Endothelial cell of umbilical vein (primary cell): ENCODE measurements at regions not wholly inside any gene's neighbourhood (a gene's known extent, or its start where the extent isn't known, plus 50 kb on each side); places are given as distances from the start of the nearest gene placed in this dataset.

Source experiments
- CTCF ChIP-seq, 2 donors: IDR thresholded peaks; 1 replicate in 1 of 2; 2 replicates in 1 of 2; pipeline ENCODE4 v1.5.1; 2011; ENCODE audit warnings: low read length in 2 of 2, mild to moderate bottlenecking in 2 of 2, moderate library complexity in 2 of 2, control low read depth in 1 of 2, inconsistent platforms in 1 of 2, low read depth in 1 of 2; ENCODE audit not compliant: insufficient read depth in 1 of 2; ENCODE audit errors: extremely low read depth in 1 of 2
- FOS ChIP-seq: IDR thresholded peaks from 2 replicates; pipeline ENCODE4 v1.6.1; 2011; ENCODE audit warnings: mild to moderate bottlenecking, low read length, moderate library complexity, borderline replicate concordance; ENCODE audit not compliant: insufficient read depth
- JUN ChIP-seq: IDR thresholded peaks from 2 replicates; pipeline ENCODE4 v1.6.1; 2011; ENCODE audit warnings: borderline replicate concordance, low read depth; ENCODE audit not compliant: insufficient read length, insufficient read depth
- MAX ChIP-seq: IDR thresholded peaks from 2 replicates; pipeline ENCODE4 v1.6.1; 2011; ENCODE audit not compliant: insufficient read depth, insufficient read length
- POLR2A ChIP-seq: IDR thresholded peaks from 2 replicates; pipeline ENCODE4 v1.6.1; 2012; ENCODE audit warnings: low read depth, mild to moderate bottlenecking, control low read depth, low read length
- POLR2AphosphoS5 ChIP-seq: IDR thresholded peaks from 2 replicates; pipeline ENCODE4 v1.6.1; 2012; ENCODE audit warnings: low read depth, mild to moderate bottlenecking, control low read depth, low read length, moderate library complexity; ENCODE audit not compliant: insufficient read depth

- TF ChIP-seq JUN, result no peak
- TF ChIP-seq CTCF (IDR thresholded peaks at IDR 0.05; ENCODE audit: extremely low read depth in 1 of 2, insufficient read depth in 1 of 2, low read depth in 1 of 2, low read length in 2 of 2), result no peak
- no peak for TF ChIP-seq POLR2A
- TF ChIP-seq MAX, result no peak
- TF ChIP-seq POLR2AphosphoS5, result no peak
- no peak for TF ChIP-seq FOS
Observed at GRCh38 chr11:123304828-123305466, 109.9 kb upstream of the CLMP start.
